HEK293 (cell line): ENCODE measurements at regions not wholly inside any gene's neighbourhood (a gene's known extent, or its start where the extent isn't known, plus 50 kb on each side); places are given as distances from the start of the nearest gene placed in this dataset.

Experiments
- CTCF ChIA-PET: fragments of 350-600 bp; formaldehyde crosslinking; extraction: SDS; loops from one replicate; lab custom pipeline; 2021; ENCODE audit warnings: antibody characterized with exemption; lab: Yijun Ruan, JAX
- POLR2A ChIA-PET: fragments of 300-600 bp; formaldehyde crosslinking; extraction: SDS; loops from one replicate; lab custom pipeline; 2020; ENCODE audit warnings: antibody characterized with exemption, inconsistent platforms; lab: Yijun Ruan, JAX
- H3K27ac ChIP-seq: fragments of 200-500 bp; sonication (Bioruptor generic); 2 replicates; pipeline ENCODE4 v1.5.1; 2014; ENCODE audit warnings: low read depth, low read length, control low read depth, inconsistent platforms; ENCODE audit errors: extremely low read depth
- H3K36me3 ChIP-seq, 2 experiments: fragments of 200-500 bp in 1 of 2; sonication (Bioruptor generic) in 1 of 2; 1 replicate in 1 of 2; 2 replicates in 1 of 2; pipeline ENCODE4 v1.5.1; 2014 to 2017; ENCODE audit warnings: inconsistent platforms in 2 of 2, low read length in 2 of 2; ENCODE audit not compliant: control insufficient read depth in 2 of 2, insufficient read depth in 1 of 2
- H3K4me1 ChIP-seq: fragments of 200-500 bp; sonication (Bioruptor generic); 2 replicates; pipeline ENCODE4 v1.5.1; 2014; ENCODE audit warnings: mild to moderate bottlenecking, low read length, inconsistent platforms; ENCODE audit not compliant: control insufficient read depth, insufficient read depth
- H3K4me3 ChIP-seq: 2 replicates; pipeline ENCODE4 v1.5.1; 2011; ENCODE audit warnings: low read depth, mild to moderate bottlenecking, control low read depth, low read length, moderate library complexity
- H3K9me3 ChIP-seq: fragments of 200-500 bp; sonication (Bioruptor generic); 2 replicates; pipeline ENCODE4 v1.5.1; 2014; ENCODE audit warnings: low read depth, low read length, inconsistent platforms; ENCODE audit not compliant: control insufficient read depth, insufficient read depth
- MEIS1 ChIP-seq: sonication (generic); formaldehyde crosslinking; IDR thresholded peaks from 2 replicates; pipeline ENCODE4 v1.8.1; 2022; ENCODE audit warnings: missing genetic modification reagents, mild to moderate bottlenecking, borderline replicate concordance
- MYNN ChIP-seq: fragments of 450-650 bp; formaldehyde crosslinking; IDR thresholded peaks from 2 replicates; pipeline ENCODE4 v1.5.1; 2016; ENCODE audit warnings: missing biosample characterization, missing genetic modification characterization, borderline replicate concordance
- REPIN1 ChIP-seq: fragments of 450-650 bp; formaldehyde crosslinking; IDR thresholded peaks from 2 replicates; pipeline ENCODE4 v1.5.1; 2017; ENCODE audit warnings: missing biosample characterization, missing genetic modification characterization, low read depth
- SALL2 ChIP-seq: fragments of 450-650 bp; formaldehyde crosslinking; IDR thresholded peaks from 2 replicates; pipeline ENCODE4 v1.5.0; 2017; ENCODE audit warnings: missing biosample characterization, mild to moderate bottlenecking, missing genetic modification characterization, borderline replicate concordance
- ZFP37 ChIP-seq: fragments of 450-650 bp; formaldehyde crosslinking; IDR thresholded peaks from 2 replicates; pipeline ENCODE4 v1.5.1; 2016; ENCODE audit warnings: missing biosample characterization, missing genetic modification characterization
- ZNF157 ChIP-seq: fragments of 450-650 bp; formaldehyde crosslinking; IDR thresholded peaks from 2 replicates; pipeline ENCODE4 v1.5.1; 2016; ENCODE audit warnings: missing biosample characterization, missing genetic modification characterization
- ZNF302 ChIP-seq: fragments of 450-650 bp; formaldehyde crosslinking; IDR thresholded peaks from 2 replicates; pipeline ENCODE4 v1.5.1; 2016; ENCODE audit warnings: missing biosample characterization, missing genetic modification characterization, low read depth
- ZNF600 ChIP-seq: fragments of 450-650 bp; formaldehyde crosslinking; IDR thresholded peaks from 2 replicates; pipeline ENCODE4 v1.5.1; 2016; ENCODE audit warnings: missing biosample characterization, missing genetic modification characterization
- ZNF660 ChIP-seq: fragments of 450-650 bp; IDR thresholded peaks from 2 replicates; pipeline ENCODE4 v1.5.1; 2018; ENCODE audit warnings: missing biosample characterization, mild to moderate bottlenecking, missing genetic modification characterization
- TF ChIP-seq, protein P1 (sequence below): fragments of 450-650 bp; formaldehyde crosslinking; IDR thresholded peaks from 2 replicates; pipeline ENCODE4 v1.5.1; 2016; ENCODE audit warnings: missing biosample characterization, missing genetic modification characterization
- TF ChIP-seq, protein P2 (sequence below): fragments of 450-650 bp; formaldehyde crosslinking; IDR thresholded peaks from 2 replicates; pipeline ENCODE4 v1.5.0; 2017; ENCODE audit warnings: missing biosample characterization, missing genetic modification characterization, borderline replicate concordance
- TF ChIP-seq, protein P3 (sequence below): fragments of 450-650 bp; formaldehyde crosslinking; IDR thresholded peaks from 2 replicates; pipeline ENCODE4 v1.5.1; 2016; ENCODE audit warnings: missing biosample characterization, missing genetic modification characterization
- TF ChIP-seq, protein P4 (sequence below): sonication (generic); formaldehyde crosslinking; IDR thresholded peaks from 2 replicates; pipeline ENCODE4 v1.8.1; 2022; ENCODE audit warnings: mild to moderate bottlenecking, moderate library complexity, missing genetic modification reagents
- TF ChIP-seq, protein P5 (sequence below): fragments of 450-650 bp; formaldehyde crosslinking; IDR thresholded peaks from 2 replicates; pipeline ENCODE4 v1.5.1; 2016; ENCODE audit warnings: missing biosample characterization, missing genetic modification characterization

DNA sequence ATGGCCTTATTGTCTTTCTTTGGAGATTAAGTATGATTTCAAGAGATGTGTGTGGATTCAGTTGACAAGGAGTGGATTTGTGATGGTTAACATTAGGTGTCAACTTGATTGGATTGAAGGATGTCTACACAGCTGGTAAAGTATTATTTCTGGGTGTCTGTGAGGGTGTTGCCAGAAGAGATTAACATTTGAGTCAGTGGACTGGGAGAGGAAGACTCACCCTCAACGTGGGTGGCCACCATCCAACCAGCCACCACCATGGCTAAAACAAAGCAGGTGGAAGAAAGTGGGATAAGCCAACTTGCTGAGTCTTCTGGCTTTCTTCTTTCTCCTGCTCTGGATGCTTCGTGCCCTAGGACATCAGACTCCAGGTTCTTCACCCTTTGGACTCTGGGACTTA lies 76.1 kb downstream of the GPR37 start:
- Histone ChIP-seq H3K4me1 (no peaks in the 10 kb centered on the region), H3K36me3 (no peaks in the 10 kb centered on the region), H3K27ac (no peak overlapping the region), H3K4me3 (no peak overlapping the region)
- POLR2A ChIA-PET, result no interaction called here
- CTCF ChIA-PET, result no interaction called here
- TF ChIP-seq ZNF302 (no peak), ZNF660 (tag by site-specific recombination) (no peak), SALL2 (tag by site-specific recombination) (no peak), ZNF157 (tag by site-specific recombination) (no peak), REPIN1 (tag by site-specific recombination) (no peak), ZFP37 (no peak), MYNN (no peak)
- TF ChIP-seq, protein P1, sequence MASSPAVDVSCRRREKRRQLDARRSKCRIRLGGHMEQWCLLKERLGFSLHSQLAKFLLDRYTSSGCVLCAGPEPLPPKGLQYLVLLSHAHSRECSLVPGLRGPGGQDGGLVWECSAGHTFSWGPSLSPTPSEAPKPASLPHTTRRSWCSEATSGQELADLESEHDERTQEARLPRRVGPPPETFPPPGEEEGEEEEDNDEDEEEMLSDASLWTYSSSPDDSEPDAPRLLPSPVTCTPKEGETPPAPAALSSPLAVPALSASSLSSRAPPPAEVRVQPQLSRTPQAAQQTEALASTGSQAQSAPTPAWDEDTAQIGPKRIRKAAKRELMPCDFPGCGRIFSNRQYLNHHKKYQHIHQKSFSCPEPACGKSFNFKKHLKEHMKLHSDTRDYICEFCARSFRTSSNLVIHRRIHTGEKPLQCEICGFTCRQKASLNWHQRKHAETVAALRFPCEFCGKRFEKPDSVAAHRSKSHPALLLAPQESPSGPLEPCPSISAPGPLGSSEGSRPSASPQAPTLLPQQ (tag by site-specific recombination), result no peak
- TF ChIP-seq, protein P2, sequence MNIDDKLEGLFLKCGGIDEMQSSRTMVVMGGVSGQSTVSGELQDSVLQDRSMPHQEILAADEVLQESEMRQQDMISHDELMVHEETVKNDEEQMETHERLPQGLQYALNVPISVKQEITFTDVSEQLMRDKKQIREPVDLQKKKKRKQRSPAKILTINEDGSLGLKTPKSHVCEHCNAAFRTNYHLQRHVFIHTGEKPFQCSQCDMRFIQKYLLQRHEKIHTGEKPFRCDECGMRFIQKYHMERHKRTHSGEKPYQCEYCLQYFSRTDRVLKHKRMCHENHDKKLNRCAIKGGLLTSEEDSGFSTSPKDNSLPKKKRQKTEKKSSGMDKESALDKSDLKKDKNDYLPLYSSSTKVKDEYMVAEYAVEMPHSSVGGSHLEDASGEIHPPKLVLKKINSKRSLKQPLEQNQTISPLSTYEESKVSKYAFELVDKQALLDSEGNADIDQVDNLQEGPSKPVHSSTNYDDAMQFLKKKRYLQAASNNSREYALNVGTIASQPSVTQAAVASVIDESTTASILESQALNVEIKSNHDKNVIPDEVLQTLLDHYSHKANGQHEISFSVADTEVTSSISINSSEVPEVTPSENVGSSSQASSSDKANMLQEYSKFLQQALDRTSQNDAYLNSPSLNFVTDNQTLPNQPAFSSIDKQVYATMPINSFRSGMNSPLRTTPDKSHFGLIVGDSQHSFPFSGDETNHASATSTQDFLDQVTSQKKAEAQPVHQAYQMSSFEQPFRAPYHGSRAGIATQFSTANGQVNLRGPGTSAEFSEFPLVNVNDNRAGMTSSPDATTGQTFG (tag by site-specific recombination), result no peak
- TF ChIP-seq, protein P3, sequence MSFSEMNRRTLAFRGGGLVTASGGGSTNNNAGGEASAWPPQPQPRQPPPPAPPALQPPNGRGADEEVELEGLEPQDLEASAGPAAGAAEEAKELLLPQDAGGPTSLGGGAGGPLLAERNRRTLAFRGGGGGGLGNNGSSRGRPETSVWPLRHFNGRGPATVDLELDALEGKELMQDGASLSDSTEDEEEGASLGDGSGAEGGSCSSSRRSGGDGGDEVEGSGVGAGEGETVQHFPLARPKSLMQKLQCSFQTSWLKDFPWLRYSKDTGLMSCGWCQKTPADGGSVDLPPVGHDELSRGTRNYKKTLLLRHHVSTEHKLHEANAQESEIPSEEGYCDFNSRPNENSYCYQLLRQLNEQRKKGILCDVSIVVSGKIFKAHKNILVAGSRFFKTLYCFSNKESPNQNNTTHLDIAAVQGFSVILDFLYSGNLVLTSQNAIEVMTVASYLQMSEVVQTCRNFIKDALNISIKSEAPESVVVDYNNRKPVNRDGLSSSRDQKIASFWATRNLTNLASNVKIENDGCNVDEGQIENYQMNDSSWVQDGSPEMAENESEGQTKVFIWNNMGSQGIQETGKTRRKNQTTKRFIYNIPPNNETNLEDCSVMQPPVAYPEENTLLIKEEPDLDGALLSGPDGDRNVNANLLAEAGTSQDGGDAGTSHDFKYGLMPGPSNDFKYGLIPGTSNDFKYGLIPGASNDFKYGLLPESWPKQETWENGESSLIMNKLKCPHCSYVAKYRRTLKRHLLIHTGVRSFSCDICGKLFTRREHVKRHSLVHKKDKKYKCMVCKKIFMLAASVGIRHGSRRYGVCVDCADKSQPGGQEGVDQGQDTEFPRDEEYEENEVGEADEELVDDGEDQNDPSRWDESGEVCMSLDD, result no peak
- TF ChIP-seq, protein P4, sequence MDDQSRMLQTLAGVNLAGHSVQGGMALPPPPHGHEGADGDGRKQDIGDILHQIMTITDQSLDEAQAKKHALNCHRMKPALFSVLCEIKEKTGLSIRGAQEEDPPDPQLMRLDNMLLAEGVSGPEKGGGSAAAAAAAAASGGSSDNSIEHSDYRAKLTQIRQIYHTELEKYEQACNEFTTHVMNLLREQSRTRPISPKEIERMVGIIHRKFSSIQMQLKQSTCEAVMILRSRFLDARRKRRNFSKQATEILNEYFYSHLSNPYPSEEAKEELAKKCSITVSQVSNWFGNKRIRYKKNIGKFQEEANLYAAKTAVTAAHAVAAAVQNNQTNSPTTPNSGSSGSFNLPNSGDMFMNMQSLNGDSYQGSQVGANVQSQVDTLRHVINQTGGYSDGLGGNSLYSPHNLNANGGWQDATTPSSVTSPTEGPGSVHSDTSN (CRISPR knock-in tag), result no peak
- TF ChIP-seq, all 188 proteins: peak for 0
- no peaks in the 10 kb centered on the region for H3K9me3 ChIP-seq

DNA sequence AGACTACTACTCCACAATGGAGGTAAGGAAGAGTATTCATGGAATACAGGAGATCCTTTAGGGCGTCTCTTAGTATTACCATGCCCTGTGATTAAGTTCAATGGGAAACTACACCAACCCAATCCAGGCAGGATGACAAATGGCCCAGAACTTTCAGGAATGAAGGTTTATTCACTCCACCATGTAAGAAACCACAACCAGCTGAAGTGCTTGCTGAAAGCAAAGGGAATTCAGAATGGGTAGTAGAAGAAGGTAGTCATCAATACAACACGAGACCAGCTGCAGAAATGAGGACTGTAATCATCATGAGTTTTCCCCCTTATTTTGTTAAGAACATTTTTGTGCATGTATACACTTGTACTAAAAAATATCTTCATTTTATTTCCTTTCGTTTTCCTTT lies 76.6 kb downstream of the GPR37 start:
- Histone ChIP-seq H3K27ac (no peak overlapping the region), H3K36me3 (no peaks in the 10 kb centered on the region), H3K9me3 (no peaks in the 10 kb centered on the region), H3K4me3 (no peak overlapping the region), H3K4me1 (no peaks in the 10 kb centered on the region)
- TF ChIP-seq MEIS1 (CRISPR knock-in tag) (no peak), ZNF600 (tag by site-specific recombination) (no peak)
- TF ChIP-seq, protein P5, sequence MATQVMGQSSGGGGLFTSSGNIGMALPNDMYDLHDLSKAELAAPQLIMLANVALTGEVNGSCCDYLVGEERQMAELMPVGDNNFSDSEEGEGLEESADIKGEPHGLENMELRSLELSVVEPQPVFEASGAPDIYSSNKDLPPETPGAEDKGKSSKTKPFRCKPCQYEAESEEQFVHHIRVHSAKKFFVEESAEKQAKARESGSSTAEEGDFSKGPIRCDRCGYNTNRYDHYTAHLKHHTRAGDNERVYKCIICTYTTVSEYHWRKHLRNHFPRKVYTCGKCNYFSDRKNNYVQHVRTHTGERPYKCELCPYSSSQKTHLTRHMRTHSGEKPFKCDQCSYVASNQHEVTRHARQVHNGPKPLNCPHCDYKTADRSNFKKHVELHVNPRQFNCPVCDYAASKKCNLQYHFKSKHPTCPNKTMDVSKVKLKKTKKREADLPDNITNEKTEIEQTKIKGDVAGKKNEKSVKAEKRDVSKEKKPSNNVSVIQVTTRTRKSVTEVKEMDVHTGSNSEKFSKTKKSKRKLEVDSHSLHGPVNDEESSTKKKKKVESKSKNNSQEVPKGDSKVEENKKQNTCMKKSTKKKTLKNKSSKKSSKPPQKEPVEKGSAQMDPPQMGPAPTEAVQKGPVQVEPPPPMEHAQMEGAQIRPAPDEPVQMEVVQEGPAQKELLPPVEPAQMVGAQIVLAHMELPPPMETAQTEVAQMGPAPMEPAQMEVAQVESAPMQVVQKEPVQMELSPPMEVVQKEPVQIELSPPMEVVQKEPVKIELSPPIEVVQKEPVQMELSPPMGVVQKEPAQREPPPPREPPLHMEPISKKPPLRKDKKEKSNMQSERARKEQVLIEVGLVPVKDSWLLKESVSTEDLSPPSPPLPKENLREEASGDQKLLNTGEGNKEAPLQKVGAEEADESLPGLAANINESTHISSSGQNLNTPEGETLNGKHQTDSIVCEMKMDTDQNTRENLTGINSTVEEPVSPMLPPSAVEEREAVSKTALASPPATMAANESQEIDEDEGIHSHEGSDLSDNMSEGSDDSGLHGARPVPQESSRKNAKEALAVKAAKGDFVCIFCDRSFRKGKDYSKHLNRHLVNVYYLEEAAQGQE, result no peak
- CTCF ChIA-PET, result interaction anchor here (0.6 kb wide), 1 partner anchor 15 kb away, joined by 3 read pairs; no protein-coding TSS in a partner anchor
- POLR2A ChIA-PET, result no interaction called here
